DMS53 treated with DMSO at 0.1 percent for 48 hours (cell line): ENCODE measurements at regions not wholly inside any gene's neighbourhood (a gene's known extent, or its start where the extent isn't known, plus 50 kb on each side); places are given as distances from the start of the nearest gene placed in this dataset.
A peak's percentile ranks its signal among the peaks of the same experiment; 100 is the strongest.
"Not testable (repeated sequence)": the region's sequence is repeated elsewhere in the genome, so short reads cannot be mapped to it uniquely, and the experiment has no call there.

ENCODE experiments used
- DNase-seq: peaks from one replicate; lab custom pipeline; 2025; ENCODE audit not compliant: unreplicated experiment; lab: John Stamatoyannopoulos, UW

GRCh38 chr6:159642995-159643394 lies 50.0 kb downstream of the SOD2 start:
- no peak for DNase-seq

GRCh38 chr6:159642481-159642880 lies 50.6 kb downstream of the SOD2 start:
- DNase-seq = no peak

GRCh38 chr6:159640722-159641482 lies 52.1 kb downstream of the SOD2 start:
- peak; percentile 1 for DNase-seq

- peak; percentile 37 for DNase-seq
These were observed 52.7 kb downstream of the SOD2 start for GRCh38 chr6:159640322-159640721.

- peak; percentile 22 for DNase-seq
These were observed 53.3 kb downstream of the SOD2 start for GRCh38 chr6:159639721-159640120.

GRCh38 chr6:159633196-159633595 lies 59.8 kb downstream of the SOD2 start:
- no peak for DNase-seq

GRCh38 chr6:159631886-159632285 lies 61.2 kb downstream of the SOD2 start:
- no peak for DNase-seq

GRCh38 chr6:159627939-159628338 lies 65.1 kb downstream of the SOD2 start:
- no peak for DNase-seq

GRCh38 chr6:159626506-159626905 lies 66.5 kb downstream of the SOD2 start:
- not testable (repeated sequence) for DNase-seq

GRCh38 chr6:159623156-159623555 lies 69.9 kb downstream of the SOD2 start:
- DNase-seq = no peak

- DNase-seq = no peak
These were observed 72.1 kb downstream of the SOD2 start for GRCh38 chr6:159620947-159621346.

- DNase-seq = no peak
These were observed 75.6 kb downstream of the SOD2 start for GRCh38 chr6:159617444-159617843.

GRCh38 chr6:159616456-159616855 lies 76.6 kb downstream of the SOD2 start:
- no peak for DNase-seq

GRCh38 chr6:159615918-159616317 lies 77.1 kb downstream of the SOD2 start:
- DNase-seq = no peak

- DNase-seq = no peak
These were observed 82.2 kb downstream of the SOD2 start for GRCh38 chr6:159610881-159611280.

GRCh38 chr6:159609652-159610178 lies 83.3 kb downstream of the SOD2 start:
- DNase-seq = no peak

GRCh38 chr6:159608961-159609651 lies 83.9 kb downstream of the SOD2 start:
- DNase-seq = no peak

GRCh38 chr6:159606786-159607185 lies 86.3 kb downstream of the SOD2 start:
- DNase-seq = no peak

- DNase-seq = no peak
These were observed 88.5 kb downstream of the SOD2 start for GRCh38 chr6:159604443-159604956.

GRCh38 chr6:159602431-159603041 lies 90.5 kb downstream of the SOD2 start:
- DNase-seq = no peak

- no peak for DNase-seq
These were observed 91.8 kb downstream of the SOD2 start for GRCh38 chr6:159601211-159601610.

GRCh38 chr6:159595173-159595572 lies 97.9 kb downstream of the SOD2 start:
- DNase-seq = no peak
